K562 (cell line): ENCODE measurements at regions not wholly inside any gene's neighbourhood (a gene's known extent, or its start where the extent isn't known, plus 50 kb on each side); places are given as distances from the start of the nearest gene placed in this dataset.

Experiments
- ATAC-seq: fragments of 200-7000 bp; cut with Tn5 transposase; 3 replicates; pipeline ENCODE4 v1.9.1; 2020; ENCODE audit warnings: moderate library complexity
- BruUV-seq: library from RNA; stranded (reverse); fragments of 400-500 nt; replicated peaks from 2 replicates; lab custom pipeline; 2021; lab: Mats Ljungman, UMichigan
- CTCF ChIA-PET: fragments of 300-600 bp; formaldehyde crosslinking; extraction: SDS; loops from one replicate; lab custom pipeline; 2021; ENCODE audit warnings: low intra/inter-chr PET ratio; lab: Yijun Ruan, JAX
- POLR2A ChIA-PET: fragments of 300-600, 350-650 bp; sonication (Branson Sonifier 250); formaldehyde crosslinking; extraction: SDS; loops from one replicate; lab custom pipeline; 2021; ENCODE audit warnings: antibody characterized with exemption, inconsistent platforms; lab: Yijun Ruan, JAX
- DNase-seq, 4 experiments: peaks; one replicate each; pipeline versions ENCODE4 v3.0.0 to v3.0.0-alpha.2; 2011 to 2018; ENCODE audit warnings: low spot score in 3 of 4, mixed read lengths in 3 of 4; ENCODE audit errors: extremely low read depth in 1 of 4
- FAIRE-seq: peaks from 2 replicates; lab custom pipeline; 2011; peaks lifted over from hg19 to GRCh38; lab: Jason Lieb, UNC
- H2AFZ ChIP-seq: 2 replicates; pipeline ENCODE4 v1.6.0; 2011; ENCODE audit warnings: low read depth, low read length, control low read depth, inconsistent platforms
- H3K27ac ChIP-seq: fragments of 200-600 bp; 3 replicates; pipeline ENCODE4 v1.8.0; 2011; ENCODE audit warnings: low read depth, mild to moderate bottlenecking, control low read depth, inconsistent platforms, low read length, moderate library complexity, mixed read lengths; ENCODE audit errors: extremely low read depth
- H3K27me3 ChIP-seq, 2 experiments: fragments of 300-600 bp in 1 of 2; 2 replicates in 1 of 2; 3 replicates in 1 of 2; pipeline versions ENCODE4 v1.6.0 to v1.8.0; 2011; ENCODE audit warnings: inconsistent platforms in 2 of 2, low read length in 2 of 2, mild to moderate bottlenecking in 1 of 2, mixed read lengths in 1 of 2, moderate library complexity in 1 of 2; ENCODE audit not compliant: control insufficient read depth in 2 of 2, insufficient read depth in 2 of 2
- H3K36me3 ChIP-seq: fragments of 300-600 bp; 3 replicates; pipeline ENCODE4 v1.8.0; 2011; ENCODE audit warnings: mild to moderate bottlenecking, low read length, inconsistent platforms; ENCODE audit not compliant: control insufficient read depth, insufficient read depth
- H3K4me1 ChIP-seq, 2 experiments: fragments of 200-600 bp in 1 of 2; replicated peaks in 1 of 2; 2 replicates in 1 of 2; 3 replicates in 1 of 2; pipeline versions ENCODE4 v1.5.1 to v1.8.0; 2011; ENCODE audit warnings: inconsistent platforms in 2 of 2, low read length in 2 of 2, mild to moderate bottlenecking in 1 of 2, mixed read lengths in 1 of 2, moderate library complexity in 1 of 2; ENCODE audit not compliant: control insufficient read depth in 2 of 2, insufficient read depth in 2 of 2
- H3K4me2 ChIP-seq: 2 replicates; pipeline ENCODE4 v1.6.1; 2011; ENCODE audit warnings: low read length, control low read depth, inconsistent platforms, mixed read lengths; ENCODE audit not compliant: insufficient read depth
- H3K4me3 ChIP-seq: fragments of 200-600 bp; sonication (generic), shearing (Covaris generic); 2 replicates; pipeline ENCODE4 v1.5.1; 2016; ENCODE audit warnings: control low read depth, inconsistent platforms
- H3K79me2 ChIP-seq: fragments of 200-600 bp; 3 replicates; pipeline ENCODE4 v1.8.0; 2011; ENCODE audit warnings: low read length, inconsistent platforms; ENCODE audit not compliant: control insufficient read depth, insufficient read depth
- H3K9ac ChIP-seq, 2 experiments: 2 replicates each; pipeline versions ENCODE4 v1.6.0 to v1.6.1; 2011; ENCODE audit warnings: low read depth in 2 of 2, low read length in 2 of 2, control low read depth in 1 of 2, inconsistent platforms in 1 of 2, mild to moderate bottlenecking in 1 of 2, mixed read lengths in 1 of 2; ENCODE audit not compliant: insufficient read depth in 1 of 2
- H3K9me1 ChIP-seq: one replicate; pipeline ENCODE4 v1.6.0; 2011; ENCODE audit warnings: inconsistent platforms, mild to moderate bottlenecking, low read length, moderate library complexity; ENCODE audit not compliant: control insufficient read depth, insufficient read depth
- H3K9me3 ChIP-seq: replicated peaks from 2 replicates; pipeline ENCODE4 v1.5.1; 2011; ENCODE audit warnings: low read depth, low read length, inconsistent platforms; ENCODE audit not compliant: control insufficient read depth, insufficient read depth
- H4K20me1 ChIP-seq: replicated peaks from 2 replicates; pipeline ENCODE4 v1.6.1; 2011; ENCODE audit warnings: low read length, inconsistent platforms, mixed read lengths; ENCODE audit not compliant: control insufficient read depth, insufficient read depth
- CEBPG ChIP-seq, 3 experiments: fragments of 200-800 bp in 1 of 3; sonication (Bioruptor generic) in 1 of 3; sonication (generic) in 1 of 3; formaldehyde crosslinking in 1 of 3; IDR thresholded peaks in 2 of 3; conservative IDR thresholded peaks in 1 of 3; 2 replicates each; pipeline versions ENCODE4 v1.6.1 to v1.8.0; 2016 to 2022; ENCODE audit warnings: missing compliant biosample characterization in 2 of 3, missing genetic modification characterization in 2 of 3, mild to moderate bottlenecking in 1 of 3, missing genetic modification reagents in 1 of 3
- FOXJ3 ChIP-seq: sonication (generic); formaldehyde crosslinking; IDR thresholded peaks from 2 replicates; pipeline ENCODE4 v1.4.0; 2020; ENCODE audit warnings: mild to moderate bottlenecking, missing genetic modification reagents
- RUNX1 ChIP-seq: sonication (generic); IDR thresholded peaks from 2 replicates; pipeline ENCODE4 v1.6.1; 2016; ENCODE audit warnings: antibody characterized with exemption, low read depth
- SRSF9 ChIP-seq: fragments of 200-400 bp; formaldehyde crosslinking; IDR thresholded peaks from 2 replicates; pipeline ENCODE4 v1.6.1; 2017; ENCODE audit warnings: low read depth, low read length, borderline replicate concordance
- TAF15 ChIP-seq: fragments of 200-400 bp; formaldehyde crosslinking; IDR thresholded peaks from 2 replicates; pipeline ENCODE4 v1.6.1; 2017; ENCODE audit warnings: mild to moderate bottlenecking, low read depth, low read length, moderate library complexity
- ZNF121 ChIP-seq: sonication (generic); formaldehyde crosslinking; conservative IDR thresholded peaks from 2 replicates; pipeline ENCODE4 v1.8.0; 2022; ENCODE audit warnings: missing genetic modification reagents
- ZNF212 ChIP-seq: fragments of 450-650 bp; formaldehyde crosslinking; IDR thresholded peaks from 2 replicates; pipeline ENCODE4 v1.4.0; 2020; ENCODE audit warnings: mild to moderate bottlenecking
- ZNF445 ChIP-seq: fragments of 250-450 bp; sonication (Bioruptor Pico); IDR thresholded peaks from 2 replicates; pipeline ENCODE4 v1.4.0; 2020; ENCODE audit warnings: low read depth, mild to moderate bottlenecking, moderate library complexity
- ZNF77 ChIP-seq: fragments of 250-450 bp; sonication (Bioruptor Pico); IDR thresholded peaks from 2 replicates; pipeline ENCODE4 v1.5.0; 2020
- WGBS: fragments of 100-300 bp; shearing (Covaris generic); methylation state at CpG from one replicate; pipeline ENCODE4 v1.1.6; 2016; ENCODE audit warnings: low coverage, mixed read lengths; ENCODE audit not compliant: insufficient coverage; ENCODE audit errors: missing lambda C conversion rate; 5-methylcytosine and 5-hydroxymethylcytosine counted together
- in situ Hi-C: fragments of 300-500 bp; cut with MboI; formaldehyde crosslinking; loops from 4 replicates; pipeline ENCODE4 v1.15.0; 2018; ENCODE audit warnings: inconsistent platforms, mixed read lengths
- intact Hi-C: fragments of 100-400 bp; cut with micrococcal nuclease; formaldehyde crosslinking; loops from 2 replicates; pipeline ENCODE4 v1.14.2; 2022
- TF ChIP-seq, protein P1 (sequence below): fragments of 250-450 bp; sonication (Bioruptor Pico); IDR thresholded peaks from 2 replicates; pipeline ENCODE4 v1.5.0; 2021; ENCODE audit warnings: mild to moderate bottlenecking, borderline replicate concordance
- TF ChIP-seq, protein P2 (sequence below): IDR thresholded peaks from 2 replicates; pipeline ENCODE4 v1.6.1; 2011; ENCODE audit warnings: borderline replicate concordance, low read depth, mild to moderate bottlenecking, moderate library complexity, low read length; ENCODE audit not compliant: insufficient read depth, poor library complexity, severe bottlenecking
- TF ChIP-seq, protein P3 (sequence below): fragments of 450-650 bp; IDR thresholded peaks from 2 replicates; pipeline ENCODE4 v1.6.1; 2016; ENCODE audit warnings: low read depth, mild to moderate bottlenecking, moderate library complexity
- TF ChIP-seq, protein P4 (sequence below): sonication (generic); formaldehyde crosslinking; IDR thresholded peaks from 2 replicates; pipeline ENCODE4 v1.4.0; 2020; ENCODE audit warnings: mild to moderate bottlenecking, missing genetic modification reagents

DNA sequence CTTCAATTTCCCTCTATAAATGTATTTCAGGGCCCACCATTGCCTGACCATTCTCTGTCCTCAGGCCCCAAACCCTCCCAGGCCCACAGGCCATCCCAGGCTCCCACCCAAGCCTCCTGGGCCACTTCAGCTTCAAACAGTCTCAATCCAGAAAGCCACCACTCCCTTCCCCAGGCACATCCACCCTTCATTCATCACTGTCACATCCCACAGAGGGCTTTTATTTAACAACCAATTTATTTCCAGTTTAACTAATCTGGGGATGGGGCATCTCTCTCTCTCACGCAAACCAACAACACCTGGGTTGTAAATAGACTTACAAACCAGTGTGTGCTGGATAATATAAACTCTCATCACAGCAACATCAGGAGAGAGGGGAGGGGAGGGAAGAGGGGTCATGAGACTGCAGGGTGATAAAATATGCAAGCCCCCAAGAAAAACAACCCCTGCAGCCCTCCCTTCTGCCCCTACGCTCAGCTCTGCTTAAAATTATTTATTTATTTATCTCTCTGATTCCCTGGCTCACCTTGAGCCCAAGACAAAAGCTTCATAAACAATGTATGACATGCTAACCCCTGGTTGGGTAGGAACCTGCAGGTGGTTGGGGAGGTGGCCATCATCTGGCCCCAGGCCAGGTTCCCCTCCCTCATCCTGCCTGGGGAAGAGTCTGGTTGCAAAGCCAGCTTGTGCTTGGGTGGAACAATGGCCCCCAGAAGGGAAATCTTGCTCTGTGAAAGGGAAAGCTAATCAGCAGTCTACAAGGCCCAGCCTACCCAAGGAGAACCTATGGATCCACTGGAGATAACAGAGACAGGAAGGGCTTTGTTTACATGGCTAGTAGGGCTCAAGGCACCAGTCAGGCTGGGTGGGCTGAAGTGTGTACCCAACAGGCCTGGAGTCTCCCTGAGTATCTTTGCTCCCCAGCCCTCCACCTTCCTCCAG, 359.2 kb downstream of the BUD13 start:
- no peak for FAIRE-seq
- Histone ChIP-seq H4K20me1 (no peaks in the 10 kb centered on the region), H3K4me3 (no peak overlapping the region), H3K4me1 (no peaks in the 10 kb centered on the region), H3K79me2 (no peaks in the 10 kb centered on the region), H3K4me2 (no peak overlapping the region), H3K9ac (no peak overlapping the region), H3K27ac (no peak overlapping the region), H2AFZ (no peak overlapping the region), H3K36me3 (no peaks in the 10 kb centered on the region), H3K9me1 (no peaks in the 10 kb centered on the region), H3K27me3 (peaks cover 0 to 4% of the 10 kb centered on the region in 2 experiments; a peak in 1 of 5 replicates), H3K9me3 (no peaks in the 10 kb centered on the region)
- ChIA-PET POLR2A (interaction anchor here (0.5 to 0.6 kb wide), 2 partner anchors 99 to 188 kb away, joined by 3 read pairs; no protein-coding TSS in a partner anchor), CTCF (no interaction called here)
- BruUV-seq: no TSS peak
- 7% methylated on average over 2 of the region's 2 CpGs for WGBS
- no peak for DNase-seq
- ATAC-seq: no peak
- intact Hi-C loops: no loop called here
- in situ Hi-C loops: no loop called here
- TF ChIP-seq ZNF77 (no peak), RUNX1 (no peak), ZNF445 (CRISPR knock-in tag) (no peak), ZNF121 (CRISPR knock-in tag) (no peak), SRSF9 (no peak), TAF15 (no peak), CEBPG (CRISPR knock-in tag; IDR thresholded peaks at IDR 0.05) (no peak), CEBPG (tag; conservative IDR thresholded peaks at IDR 0.05 in 1 of 2, IDR thresholded peaks at IDR 0.05 in 1 of 2) (no peak), ZNF212 (no peak), FOXJ3 (CRISPR knock-in tag) (no peak)
- TF ChIP-seq, protein P1, sequence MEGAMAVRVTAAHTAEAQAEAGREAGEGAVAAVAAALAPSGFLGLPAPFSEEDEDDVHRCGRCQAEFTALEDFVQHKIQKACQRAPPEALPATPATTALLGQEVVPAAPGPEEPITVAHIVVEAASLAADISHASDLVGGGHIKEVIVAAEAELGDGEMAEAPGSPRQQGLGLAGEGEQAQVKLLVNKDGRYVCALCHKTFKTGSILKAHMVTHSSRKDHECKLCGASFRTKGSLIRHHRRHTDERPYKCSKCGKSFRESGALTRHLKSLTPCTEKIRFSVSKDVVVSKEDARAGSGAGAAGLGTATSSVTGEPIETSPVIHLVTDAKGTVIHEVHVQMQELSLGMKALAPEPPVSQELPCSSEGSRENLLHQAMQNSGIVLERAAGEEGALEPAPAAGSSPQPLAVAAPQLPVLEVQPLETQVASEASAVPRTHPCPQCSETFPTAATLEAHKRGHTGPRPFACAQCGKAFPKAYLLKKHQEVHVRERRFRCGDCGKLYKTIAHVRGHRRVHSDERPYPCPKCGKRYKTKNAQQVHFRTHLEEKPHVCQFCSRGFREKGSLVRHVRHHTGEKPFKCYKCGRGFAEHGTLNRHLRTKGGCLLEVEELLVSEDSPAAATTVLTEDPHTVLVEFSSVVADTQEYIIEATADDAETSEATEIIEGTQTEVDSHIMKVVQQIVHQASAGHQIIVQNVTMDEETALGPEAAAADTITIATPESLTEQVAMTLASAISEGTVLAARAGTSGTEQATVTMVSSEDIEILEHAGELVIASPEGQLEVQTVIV (CRISPR knock-in tag): no peak
- TF ChIP-seq, protein P2, sequence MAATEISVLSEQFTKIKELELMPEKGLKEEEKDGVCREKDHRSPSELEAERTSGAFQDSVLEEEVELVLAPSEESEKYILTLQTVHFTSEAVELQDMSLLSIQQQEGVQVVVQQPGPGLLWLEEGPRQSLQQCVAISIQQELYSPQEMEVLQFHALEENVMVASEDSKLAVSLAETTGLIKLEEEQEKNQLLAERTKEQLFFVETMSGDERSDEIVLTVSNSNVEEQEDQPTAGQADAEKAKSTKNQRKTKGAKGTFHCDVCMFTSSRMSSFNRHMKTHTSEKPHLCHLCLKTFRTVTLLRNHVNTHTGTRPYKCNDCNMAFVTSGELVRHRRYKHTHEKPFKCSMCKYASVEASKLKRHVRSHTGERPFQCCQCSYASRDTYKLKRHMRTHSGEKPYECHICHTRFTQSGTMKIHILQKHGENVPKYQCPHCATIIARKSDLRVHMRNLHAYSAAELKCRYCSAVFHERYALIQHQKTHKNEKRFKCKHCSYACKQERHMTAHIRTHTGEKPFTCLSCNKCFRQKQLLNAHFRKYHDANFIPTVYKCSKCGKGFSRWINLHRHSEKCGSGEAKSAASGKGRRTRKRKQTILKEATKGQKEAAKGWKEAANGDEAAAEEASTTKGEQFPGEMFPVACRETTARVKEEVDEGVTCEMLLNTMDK: no peak
- TF ChIP-seq, protein P3, sequence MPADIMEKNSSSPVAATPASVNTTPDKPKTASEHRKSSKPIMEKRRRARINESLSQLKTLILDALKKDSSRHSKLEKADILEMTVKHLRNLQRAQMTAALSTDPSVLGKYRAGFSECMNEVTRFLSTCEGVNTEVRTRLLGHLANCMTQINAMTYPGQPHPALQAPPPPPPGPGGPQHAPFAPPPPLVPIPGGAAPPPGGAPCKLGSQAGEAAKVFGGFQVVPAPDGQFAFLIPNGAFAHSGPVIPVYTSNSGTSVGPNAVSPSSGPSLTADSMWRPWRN: no peak
- TF ChIP-seq, protein P4, sequence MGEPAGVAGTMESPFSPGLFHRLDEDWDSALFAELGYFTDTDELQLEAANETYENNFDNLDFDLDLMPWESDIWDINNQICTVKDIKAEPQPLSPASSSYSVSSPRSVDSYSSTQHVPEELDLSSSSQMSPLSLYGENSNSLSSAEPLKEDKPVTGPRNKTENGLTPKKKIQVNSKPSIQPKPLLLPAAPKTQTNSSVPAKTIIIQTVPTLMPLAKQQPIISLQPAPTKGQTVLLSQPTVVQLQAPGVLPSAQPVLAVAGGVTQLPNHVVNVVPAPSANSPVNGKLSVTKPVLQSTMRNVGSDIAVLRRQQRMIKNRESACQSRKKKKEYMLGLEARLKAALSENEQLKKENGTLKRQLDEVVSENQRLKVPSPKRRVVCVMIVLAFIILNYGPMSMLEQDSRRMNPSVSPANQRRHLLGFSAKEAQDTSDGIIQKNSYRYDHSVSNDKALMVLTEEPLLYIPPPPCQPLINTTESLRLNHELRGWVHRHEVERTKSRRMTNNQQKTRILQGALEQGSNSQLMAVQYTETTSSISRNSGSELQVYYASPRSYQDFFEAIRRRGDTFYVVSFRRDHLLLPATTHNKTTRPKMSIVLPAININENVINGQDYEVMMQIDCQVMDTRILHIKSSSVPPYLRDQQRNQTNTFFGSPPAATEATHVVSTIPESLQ (CRISPR knock-in tag): no peak
